NCI-H524 (cell line): ENCODE measurements at regions not wholly inside any gene's neighbourhood (a gene's known extent, or its start where the extent isn't known, plus 50 kb on each side); places are given as distances from the start of the nearest gene placed in this dataset.

Source experiments
- DNase-seq, 2 experiments: peaks; one replicate each; lab custom pipeline; 2025; lab: John Stamatoyannopoulos, UW

DNA sequence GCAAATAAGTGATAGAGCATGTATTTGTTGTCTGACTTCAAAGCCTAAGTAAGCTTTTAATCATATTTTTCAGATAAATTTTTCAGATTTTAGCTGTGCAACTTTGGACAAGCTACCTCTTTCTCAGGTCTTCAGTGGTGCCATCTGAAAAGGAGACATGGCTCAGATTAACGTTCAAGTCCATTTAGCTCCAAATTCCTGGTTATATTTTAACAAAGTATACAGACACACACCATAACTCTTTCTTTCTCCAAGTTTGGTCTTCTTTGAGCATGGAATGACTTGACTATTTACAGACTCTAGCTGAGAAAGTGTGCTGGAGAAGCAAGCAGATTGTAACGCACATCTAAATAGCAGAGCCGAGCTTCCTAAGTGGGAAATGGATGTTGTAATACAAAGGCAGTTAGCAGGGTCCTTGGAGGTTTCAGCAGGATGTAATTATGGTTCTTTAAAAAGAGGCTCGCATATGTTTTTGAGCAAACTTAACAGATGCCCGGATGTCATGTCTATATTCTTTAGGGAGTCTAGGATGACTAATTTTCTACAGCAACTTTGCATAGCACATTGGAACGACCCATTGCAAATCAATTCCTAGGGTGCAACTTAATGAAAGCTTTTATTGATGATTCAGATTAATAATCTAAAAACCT lies 128.1 kb upstream of the E2F8 start:
- DNase-seq: peak; percentile 3 to 8

DNA sequence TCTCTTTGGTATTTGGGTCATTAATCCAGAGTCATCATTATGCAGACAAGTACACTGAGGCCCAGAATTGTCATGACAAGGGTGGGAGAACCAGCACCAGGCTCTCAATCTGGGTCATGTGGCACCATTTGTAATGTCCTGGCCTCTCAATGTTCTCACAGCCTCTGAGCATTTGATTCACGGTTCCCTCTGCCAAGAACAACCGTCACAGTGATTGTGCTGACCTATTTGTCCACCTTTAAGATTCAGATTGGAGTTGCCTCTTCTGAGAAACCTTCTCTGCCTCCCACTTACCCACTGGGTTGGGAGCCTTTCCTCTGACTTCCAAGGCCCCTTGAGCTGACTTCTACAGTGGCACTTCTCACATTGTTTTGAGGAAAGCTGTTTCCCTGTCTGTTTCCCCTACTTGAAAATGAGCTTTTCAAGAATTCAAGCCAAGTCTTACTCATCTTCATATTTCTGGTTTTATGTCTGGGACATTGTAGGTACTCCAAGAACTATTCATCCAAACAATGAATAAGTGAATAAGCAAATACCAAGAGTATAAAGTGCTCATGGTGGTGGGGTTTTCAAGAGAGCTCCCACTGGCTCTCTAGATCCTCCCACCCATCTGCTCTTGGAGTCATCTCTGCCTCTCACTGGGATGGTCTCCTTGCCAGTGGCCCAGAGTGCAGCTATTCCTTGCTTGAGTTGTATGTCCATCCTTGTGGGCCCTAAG lies 126.4 kb upstream of the E2F8 start:
- DNase-seq: no peak

DNA sequence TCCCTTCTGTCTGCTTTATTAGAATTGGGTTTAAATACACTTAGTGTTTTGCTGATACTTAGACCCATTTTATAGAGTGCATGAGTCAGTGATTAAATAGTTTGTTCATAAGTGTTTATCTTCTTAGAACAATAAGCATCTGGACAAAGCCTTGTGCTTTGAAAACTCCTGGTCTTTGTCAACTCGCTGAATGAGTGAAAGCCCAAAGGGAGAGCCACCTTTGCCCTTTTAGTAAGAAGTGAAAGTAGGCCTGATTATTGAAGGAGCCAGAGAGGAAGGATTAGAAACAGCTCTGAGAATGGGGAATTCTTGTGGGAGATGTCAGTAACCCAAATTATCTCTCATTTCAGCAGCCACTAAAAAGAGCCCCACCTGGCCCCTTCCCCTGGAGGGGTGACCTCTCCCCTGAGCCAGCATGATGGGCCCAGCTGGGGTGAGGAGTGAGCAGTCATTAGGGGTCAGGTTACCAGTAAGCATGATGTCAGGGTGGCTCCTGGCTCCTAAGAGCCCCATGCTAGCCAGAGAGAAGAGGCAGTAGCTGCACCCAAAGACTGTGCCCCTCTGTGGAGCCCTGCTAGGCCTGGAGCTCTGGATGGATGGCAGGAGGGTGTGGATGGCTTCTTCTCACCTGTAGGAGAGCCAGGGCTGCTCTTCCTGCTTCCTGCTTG lies 125.1 kb upstream of the E2F8 start:
- peak in 1 of 2 experiments; percentile 9 for DNase-seq

DNA sequence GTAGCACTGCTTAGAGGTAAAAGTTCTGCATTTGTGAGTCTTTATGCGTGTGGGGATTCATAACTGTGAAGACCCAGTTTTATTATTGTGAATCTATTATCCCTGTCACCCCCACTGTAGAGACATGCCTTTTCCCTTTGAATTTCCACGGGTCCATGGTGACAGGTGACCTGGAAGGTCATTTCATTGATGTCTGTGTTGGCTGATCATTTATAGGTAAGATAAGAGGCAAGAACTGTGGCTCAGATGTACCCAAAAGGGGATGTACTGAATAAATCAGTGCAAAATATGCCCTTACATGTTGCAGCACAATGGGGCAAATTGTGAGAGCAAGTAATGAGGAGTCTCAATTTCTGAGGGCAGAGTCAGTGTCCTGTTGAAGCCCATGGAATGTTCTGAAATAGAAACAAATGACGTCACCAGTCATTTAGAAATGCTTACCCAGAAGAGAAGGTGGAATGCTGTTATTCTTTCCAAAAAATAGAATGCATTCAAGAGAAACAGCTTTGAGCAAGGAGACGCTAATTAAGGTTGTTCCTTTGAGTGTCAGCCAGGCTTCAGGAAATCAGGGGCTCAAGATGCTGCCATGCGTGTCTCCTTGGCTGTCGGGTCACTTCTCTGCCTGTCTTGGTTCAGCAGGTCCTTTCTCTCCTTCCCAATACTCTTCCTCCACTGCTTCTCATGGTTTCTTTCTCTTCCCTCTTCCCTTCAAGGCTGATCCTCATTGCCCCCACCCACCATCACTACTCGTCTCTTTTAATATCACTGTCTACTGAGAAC lies 118.7 kb upstream of the E2F8 start:
- no peak for DNase-seq

DNA sequence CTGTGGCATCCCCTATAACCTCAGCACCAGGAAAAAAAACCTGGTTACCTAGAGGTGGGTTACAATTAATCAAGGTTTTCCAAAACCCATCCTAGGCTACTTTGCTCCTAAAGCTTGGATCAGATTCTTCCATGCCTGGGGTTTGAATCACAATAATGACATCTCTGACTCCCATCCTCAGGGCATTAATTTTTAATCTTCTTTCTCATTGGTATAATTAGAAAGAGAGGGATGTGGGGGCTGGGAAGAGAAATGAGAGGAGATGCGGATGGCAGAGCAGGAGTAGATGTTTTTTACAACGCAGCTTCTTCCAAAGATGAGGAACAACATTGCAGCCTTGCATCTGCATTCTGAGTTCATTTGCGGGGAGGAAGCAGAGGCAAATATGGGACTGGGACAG lies 117.2 kb upstream of the E2F8 start:
- no peak for DNase-seq

DNA sequence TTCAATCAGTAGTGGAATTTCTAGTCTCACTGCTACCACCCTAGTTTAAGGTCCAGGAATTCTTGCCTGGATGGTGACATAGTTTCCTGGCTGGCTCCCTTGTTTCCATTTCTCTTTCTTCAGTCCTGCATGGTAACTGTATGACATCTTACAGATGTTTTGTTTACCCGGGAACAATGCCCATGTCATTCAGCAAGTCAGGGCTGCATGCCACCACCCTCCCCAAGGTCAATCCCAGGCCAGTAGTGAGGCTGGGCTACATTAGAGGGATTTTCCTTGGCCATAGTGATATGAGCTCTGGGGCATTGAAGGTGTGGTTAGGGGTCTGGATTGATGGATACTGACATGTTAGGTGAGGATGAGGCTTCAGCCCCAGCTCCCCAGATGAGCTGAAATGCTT lies 114.9 kb upstream of the E2F8 start:
- DNase-seq: no peak

DNA sequence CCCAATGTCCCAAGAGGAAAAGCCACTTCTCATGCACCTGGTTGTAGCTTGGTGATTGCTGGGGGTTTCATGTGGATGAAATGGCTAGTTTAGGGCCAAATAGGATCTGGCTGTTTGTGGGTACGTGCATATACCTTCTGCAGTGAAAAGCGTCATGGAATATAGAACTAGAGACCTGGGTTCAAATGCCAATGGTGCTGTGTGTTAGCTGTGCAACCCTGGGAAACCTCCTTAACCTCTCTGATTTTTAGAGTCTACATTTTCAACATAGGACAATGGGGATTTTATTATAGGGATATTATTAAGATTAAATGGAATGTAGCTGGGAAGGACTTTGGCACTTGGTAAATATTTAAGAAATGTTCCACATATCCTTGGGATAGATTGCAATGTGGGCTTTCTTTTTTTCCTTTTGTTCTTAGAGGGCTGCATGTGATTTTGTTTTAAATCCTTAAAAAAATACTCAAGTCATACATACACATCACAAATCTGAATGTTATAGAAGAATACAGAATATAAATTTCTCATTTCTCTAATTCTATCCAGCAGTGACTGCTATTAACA lies 112.6 kb upstream of the E2F8 start:
- DNase-seq: no peak

DNA sequence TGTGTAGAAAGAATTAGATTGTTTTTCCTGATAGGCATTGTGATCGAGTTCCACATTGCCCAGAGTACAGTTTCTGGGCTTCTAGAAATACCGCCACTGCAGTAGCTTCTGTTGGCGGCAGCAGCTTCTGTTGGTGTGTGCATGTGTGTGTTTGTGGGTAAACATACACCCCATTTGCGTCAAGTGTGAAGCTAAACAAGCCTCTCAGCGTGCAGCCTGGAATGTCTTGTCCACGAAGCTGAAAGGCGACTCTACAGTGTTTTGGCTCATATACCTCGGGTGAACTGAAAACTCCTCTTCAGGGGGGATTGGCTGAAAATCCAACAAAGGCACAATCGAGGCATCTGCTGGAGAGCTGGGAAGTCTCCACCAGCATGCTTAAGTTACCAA lies 112.0 kb upstream of the E2F8 start:
- no peak for DNase-seq

DNA sequence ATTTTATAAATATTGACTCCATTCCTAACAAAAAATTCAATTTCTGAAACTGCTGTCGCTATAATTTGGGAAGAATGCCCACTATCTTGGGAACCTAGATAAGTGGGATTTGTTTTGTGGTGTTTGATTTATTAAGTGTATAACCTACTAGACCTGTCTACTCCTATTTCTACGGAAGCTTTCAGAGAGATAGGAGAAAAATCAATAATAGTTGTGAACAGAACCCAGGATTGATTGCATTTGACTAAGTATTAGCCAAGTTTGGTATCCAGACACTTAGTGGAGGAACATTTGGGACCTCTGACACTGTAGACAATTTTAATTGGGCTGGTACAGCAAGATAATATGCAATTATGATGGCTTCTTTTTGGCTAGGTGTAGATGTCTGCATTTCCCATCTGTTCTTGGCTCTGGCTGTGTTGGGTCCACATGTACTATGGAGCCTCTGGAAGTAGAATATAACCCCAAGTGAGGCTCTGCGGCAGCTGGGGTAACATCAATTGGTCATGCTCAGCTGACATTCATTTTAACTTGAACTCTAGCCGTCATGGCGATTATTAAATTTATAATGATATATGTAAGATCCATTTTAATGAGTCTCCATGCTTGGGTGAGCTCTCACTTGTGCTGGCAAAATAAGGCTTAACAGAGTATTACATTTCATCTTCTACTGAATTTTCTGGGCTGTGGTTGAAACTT lies 111.5 kb upstream of the E2F8 start:
- DNase-seq: peak; percentile 7 to 67

DNA sequence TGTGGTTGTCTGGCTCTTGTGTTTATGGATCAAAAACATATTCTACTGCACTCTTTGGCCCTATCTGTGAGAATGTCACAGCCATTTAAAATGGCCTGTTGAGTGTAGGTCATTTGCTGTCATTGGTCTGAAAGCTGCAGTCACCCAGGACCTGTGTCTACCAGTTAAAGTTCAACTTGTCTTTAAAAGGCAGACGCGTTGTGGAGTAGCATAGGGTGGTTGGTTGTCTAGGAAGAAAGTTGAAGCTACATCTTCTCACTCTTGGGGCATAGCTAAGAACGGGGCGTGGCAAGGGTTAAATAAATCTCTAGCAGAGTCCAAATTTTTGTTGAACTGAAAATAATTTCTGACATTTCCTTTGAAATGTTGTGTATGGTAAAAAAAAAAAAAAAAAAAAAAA lies 110.7 kb upstream of the E2F8 start:
- no peak for DNase-seq

DNA sequence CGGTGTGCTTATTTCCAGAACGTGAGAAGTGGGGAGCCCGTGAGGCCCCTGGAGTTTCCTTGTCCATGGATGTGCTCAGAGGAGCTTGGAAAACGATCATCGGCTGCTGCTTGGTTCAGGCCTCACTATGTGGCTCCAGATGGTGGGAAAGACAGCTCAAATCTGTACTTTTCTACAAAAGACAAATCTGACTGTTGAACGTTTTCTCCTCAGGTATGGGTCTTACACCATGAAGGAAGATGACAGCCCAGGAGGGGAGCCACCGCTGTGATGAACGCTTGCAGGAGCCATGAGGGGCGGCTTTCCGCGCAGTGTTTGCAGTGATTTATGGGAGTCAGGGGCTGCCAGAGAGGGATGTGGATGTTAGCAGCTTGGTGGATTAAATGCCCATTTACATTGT lies 109.4 kb upstream of the E2F8 start:
- DNase-seq: no peak

DNA sequence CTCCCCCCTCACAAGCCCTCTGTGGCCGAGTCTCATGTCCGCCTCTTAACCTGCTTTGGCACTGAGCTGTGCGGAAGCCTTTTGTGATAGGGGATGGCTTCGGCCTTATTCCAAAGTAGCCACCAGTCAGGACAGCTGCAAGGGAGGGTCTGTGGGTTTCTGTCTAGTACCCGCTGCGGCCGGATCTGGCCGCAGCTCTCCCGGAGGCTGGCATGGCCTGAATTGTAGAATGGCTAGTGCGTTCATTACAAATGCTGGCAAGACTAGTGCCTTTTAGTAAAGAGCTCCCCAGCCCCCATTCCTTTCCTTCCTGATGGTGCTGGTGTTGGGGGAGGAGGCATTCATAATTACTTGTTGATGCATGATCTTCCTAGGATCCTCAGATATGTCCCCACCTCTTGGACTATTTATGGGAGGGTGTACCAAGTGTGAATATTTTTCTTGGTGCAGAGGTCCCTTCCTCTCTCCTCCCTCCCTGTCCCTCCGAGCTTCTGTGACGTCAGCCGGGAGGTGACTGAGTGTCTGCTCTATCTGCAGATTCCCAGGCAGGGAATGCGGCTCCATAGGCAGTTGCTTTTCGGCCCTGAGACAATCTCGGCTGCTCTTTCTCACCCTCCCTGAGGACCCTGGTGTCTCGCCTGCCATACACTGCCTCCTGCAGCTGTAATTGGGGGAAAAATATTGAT lies 108.7 kb upstream of the E2F8 start:
- DNase-seq: no peak

DNA sequence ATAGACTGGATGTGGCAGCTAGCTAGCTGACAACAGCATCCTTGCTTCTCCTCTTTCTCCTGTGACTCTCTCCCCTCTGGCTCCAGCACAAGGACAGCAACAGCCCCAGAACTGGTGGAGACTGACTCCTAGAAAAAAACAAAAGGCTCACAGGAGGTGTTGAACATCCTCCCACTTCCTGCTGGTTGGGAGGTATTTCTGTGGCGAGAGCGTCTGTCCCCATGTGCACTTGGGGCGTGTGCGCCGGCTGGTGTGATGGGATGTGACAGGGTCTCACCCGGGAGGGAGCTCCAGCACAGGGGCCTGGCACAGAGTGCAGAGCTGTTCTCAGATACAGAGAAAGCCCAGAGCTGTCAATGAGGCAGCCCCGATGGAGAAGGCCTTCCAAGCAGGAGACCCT lies 107.2 kb upstream of the E2F8 start:
- no peak for DNase-seq

DNA sequence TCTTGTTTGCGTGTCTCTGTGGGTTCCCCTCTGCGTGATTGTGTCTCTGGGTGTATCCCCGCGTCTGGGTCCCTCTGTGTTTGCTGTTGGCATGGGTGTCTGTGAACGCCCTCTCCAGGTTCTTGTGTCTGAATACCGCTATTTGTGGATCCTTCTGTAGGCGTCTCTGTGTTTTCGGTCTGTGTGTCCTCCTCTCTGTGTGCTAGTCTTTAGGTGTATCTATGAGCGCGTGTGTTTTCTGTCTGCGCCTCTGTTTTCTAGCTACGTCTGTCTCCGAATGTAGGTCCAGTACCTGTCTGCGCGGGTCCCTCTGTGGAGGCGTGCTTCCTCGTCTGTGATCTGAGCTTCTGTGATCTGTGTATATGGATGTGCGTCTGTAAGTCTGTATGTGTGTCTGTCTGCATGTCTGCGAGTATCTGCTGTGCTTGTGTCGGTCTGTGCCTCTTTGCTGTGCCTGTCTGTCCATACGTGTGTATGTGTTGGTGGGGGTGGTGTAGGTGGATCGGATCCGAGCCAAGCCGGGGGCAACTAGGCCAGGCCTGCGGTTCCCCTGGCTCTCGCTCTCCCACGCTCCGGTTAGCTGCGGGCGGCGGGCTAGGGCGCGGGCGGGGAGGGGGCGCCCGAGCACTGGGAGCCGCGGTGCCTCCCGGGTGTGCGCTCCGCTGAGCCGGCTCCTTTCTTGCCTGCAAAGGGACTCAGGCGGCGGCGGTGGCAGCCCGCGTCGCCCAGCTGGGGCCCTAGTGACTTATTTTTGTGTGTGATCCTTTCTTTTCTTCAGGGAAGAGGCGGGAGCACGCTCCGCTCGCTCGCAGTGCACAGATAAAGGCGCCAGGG lies 105.3 kb upstream of the E2F8 start:
- DNase-seq: peak; percentile 36 to 57

DNA sequence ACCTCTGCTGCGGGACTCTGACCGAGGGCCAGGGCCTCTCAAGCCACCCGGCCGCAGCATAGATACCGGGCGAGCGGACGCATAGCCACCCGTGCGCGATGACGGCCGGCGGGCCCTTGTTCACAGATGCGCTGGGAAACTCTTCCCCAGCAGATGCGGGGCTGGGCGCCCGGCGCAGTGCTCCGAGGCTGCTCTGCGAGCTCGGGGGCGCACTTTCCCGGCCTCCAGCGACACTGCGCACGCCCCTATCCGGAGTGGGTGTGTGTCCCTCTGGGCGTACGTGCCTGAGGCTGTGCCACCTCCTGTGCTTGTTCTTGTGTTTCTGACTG lies 104.7 kb upstream of the E2F8 start:
- DNase-seq: peak; percentile 36 to 57

DNA sequence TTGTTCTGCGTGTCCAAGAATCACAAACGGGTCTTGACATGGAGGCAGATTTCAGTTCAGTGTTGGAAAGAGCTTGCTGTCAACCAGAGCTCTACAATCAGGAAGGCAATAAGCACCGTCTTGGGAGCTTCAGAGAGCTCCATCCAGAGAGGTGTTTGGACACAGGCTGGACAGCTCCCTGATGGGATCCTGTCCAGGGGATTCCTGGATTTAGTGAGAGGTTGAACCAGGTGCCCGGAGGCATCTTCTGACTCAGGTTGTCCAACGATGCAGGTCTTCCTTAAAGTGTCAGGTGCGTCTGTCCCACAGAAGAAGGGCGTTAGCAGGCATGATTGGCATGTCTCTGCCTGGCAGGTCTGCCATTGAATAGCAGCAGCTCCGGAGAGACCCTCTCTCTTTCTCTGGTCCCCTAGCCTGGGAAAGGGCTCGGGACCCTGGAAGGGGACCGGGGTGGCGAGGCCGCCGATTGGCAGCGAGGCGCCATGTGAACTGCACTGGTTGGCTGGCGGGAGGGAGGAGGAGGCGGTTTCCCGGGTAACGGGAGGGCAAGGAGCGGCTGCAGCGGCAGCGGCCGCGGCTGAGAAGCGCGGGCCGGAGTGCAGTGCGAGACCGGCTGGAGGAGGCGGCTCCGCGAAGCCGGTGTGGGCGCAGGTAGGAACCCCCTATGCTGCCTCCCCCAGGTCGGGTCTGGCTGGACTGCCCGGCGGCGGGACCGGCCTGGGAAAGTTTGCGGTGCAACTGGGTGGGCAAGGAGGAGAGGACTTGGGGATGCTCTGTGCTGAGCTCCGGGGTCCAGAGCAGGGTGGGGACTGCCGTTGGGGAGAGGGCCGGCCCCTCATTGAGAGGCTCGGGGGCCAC lies 104.1 kb upstream of the E2F8 start:
- DNase-seq: peak; percentile 67 to 71

DNA sequence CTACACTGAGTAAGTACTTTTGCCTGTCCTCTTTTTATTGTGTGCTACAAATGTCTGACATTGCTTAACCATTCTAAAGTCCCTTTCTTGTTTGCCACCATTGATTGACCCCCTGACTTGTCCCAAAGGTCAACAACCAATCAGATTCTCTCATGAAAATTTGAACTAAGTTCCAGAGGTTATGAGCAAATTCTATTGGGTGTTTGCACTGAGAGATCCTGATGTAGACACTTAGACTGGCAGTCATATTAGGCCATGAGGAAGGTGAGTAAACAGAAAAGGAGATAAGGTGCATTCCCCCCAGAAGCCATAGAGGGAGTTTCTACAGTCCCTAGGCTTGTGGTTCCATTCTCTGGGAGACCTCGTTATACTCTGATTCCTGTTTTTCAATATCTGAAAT lies 101.3 kb upstream of the E2F8 start:
- no peak for DNase-seq

DNA sequence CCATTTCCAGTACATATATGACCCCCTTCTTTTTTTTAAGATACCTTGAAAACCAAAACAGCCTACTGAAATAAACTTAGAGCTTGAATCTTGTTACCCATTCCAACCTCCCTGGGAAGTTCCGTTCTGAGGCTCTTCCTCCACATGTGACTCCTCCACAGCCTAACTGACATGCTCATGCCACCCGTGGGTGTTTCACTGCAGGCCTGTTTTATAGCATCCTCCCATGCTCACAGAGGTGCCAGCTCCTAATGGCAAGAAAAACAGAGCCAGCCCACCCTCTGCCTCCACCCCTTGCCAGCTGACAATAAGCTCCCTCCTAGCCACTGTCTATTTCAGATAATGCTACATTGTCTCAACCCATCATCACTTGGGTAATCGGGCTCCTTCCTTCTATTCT lies 97.6 kb upstream of the E2F8 start:
- DNase-seq: no peak

DNA sequence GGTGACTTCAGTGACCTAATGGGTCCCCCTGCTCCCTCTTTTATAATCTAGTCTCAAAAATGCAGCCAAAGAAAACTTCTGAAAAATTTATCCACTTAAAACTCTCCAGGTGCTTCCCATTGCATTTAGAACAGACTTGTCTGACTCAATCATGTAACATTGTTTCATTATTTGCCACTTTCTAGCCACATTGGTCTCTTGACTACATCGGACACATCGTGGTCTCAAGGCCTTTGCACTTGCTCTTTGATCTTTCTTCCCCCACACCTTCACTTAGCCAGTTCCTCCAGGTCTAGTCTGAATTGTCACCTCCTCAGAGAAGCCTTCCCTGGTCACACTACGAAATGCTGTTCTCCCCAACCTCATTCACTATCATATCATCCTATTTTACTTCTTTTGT lies 97.0 kb upstream of the E2F8 start:
- no peak for DNase-seq
